IMR-90 (cell line): ENCODE measurements at regions not wholly inside any gene's neighbourhood (a gene's known extent, or its start where the extent isn't known, plus 50 kb on each side); places are given as distances from the start of the nearest gene placed in this dataset.

Source experiments
- ATAC-seq: fragments of 200-7000 bp; cut with Tn5 transposase; 2 replicates; pipeline ENCODE4 v1.9.1; 2020; ENCODE audit warnings: low read depth, mild to moderate bottlenecking, moderate library complexity
- BruUV-seq: library from RNA; stranded (reverse); fragments of 400-500 nt; replicated peaks from 2 replicates; lab custom pipeline; 2021; lab: Mats Ljungman, UMichigan
- CTCF ChIA-PET: fragments of 300-600 bp; formaldehyde crosslinking; extraction: SDS; loops from one replicate; lab custom pipeline; 2021; ENCODE audit warnings: antibody characterized with exemption; lab: Yijun Ruan, JAX
- POLR2A ChIA-PET: fragments of 300-600 bp; sonication (Branson Sonifier 250); formaldehyde crosslinking; loops from one replicate; lab custom pipeline; 2022; ENCODE audit warnings: antibody characterized with exemption; ENCODE audit not compliant: unreplicated experiment; lab: Charles Lee
- DNase-seq: peaks from one replicate; pipeline ENCODE4 v3.0.0; 2013
- H2AFZ ChIP-seq: replicated peaks from 2 replicates; pipeline ENCODE3; 2013; ENCODE audit warnings: low read length, mild to moderate bottlenecking; ENCODE audit not compliant: poor library complexity
- H2AK5ac ChIP-seq: 2 replicates; pipeline ENCODE4 v1.6.1; 2013; ENCODE audit warnings: low read depth, low read length, inconsistent platforms
- H2AK9ac ChIP-seq: replicated peaks from 2 replicates; pipeline ENCODE3; 2013; ENCODE audit warnings: mild to moderate bottlenecking, low read depth, low read length, moderate library complexity; ENCODE audit not compliant: poor library complexity
- H2BK120ac ChIP-seq: 2 replicates; pipeline ENCODE4 v1.6.1; 2013; ENCODE audit warnings: low read depth, low read length, inconsistent platforms
- H2BK15ac ChIP-seq: 3 replicates; pipeline ENCODE4 v1.6.1; 2013; ENCODE audit warnings: low read depth, low read length, inconsistent platforms
- H2BK20ac ChIP-seq: 2 replicates; pipeline ENCODE4 v1.6.1; 2013; ENCODE audit warnings: low read depth, mild to moderate bottlenecking, inconsistent platforms, low read length, moderate library complexity
- H2BK5ac ChIP-seq: 2 replicates; pipeline ENCODE4 v1.6.1; 2013; ENCODE audit warnings: mild to moderate bottlenecking, low read depth, low read length, inconsistent platforms; ENCODE audit not compliant: poor library complexity, severe bottlenecking
- H3K14ac ChIP-seq: replicated peaks from 2 replicates; pipeline ENCODE4 v1.6.1; 2013; ENCODE audit warnings: low read depth, low read length, inconsistent platforms
- H3K18ac ChIP-seq: 2 replicates; pipeline ENCODE4 v1.6.1; 2013; ENCODE audit warnings: low read depth, low read length, control low read depth
- H3K23ac ChIP-seq: 2 replicates; pipeline ENCODE4 v1.6.1; 2013; ENCODE audit warnings: low read depth, low read length, inconsistent platforms
- H3K27ac ChIP-seq: 2 replicates; pipeline ENCODE4 v1.5.1; 2013; ENCODE audit warnings: mild to moderate bottlenecking, control low read depth, low read length; ENCODE audit not compliant: insufficient read depth
- H3K27me3 ChIP-seq: 2 replicates; pipeline ENCODE4 v1.6.1; 2013; ENCODE audit warnings: low read length; ENCODE audit not compliant: control insufficient read depth, insufficient read depth
- H3K36me3 ChIP-seq: 2 replicates; pipeline ENCODE4 v1.6.1; 2013; ENCODE audit warnings: low read length, mixed read lengths; ENCODE audit not compliant: control insufficient read depth, insufficient read depth
- H3K4ac ChIP-seq: 2 replicates; pipeline ENCODE4 v1.6.1; 2013; ENCODE audit warnings: low read depth, low read length, inconsistent platforms
- H3K4me1 ChIP-seq: 2 replicates; pipeline ENCODE4 v1.6.1; 2013; ENCODE audit warnings: low read length, mixed read lengths; ENCODE audit not compliant: control insufficient read depth, insufficient read depth
- H3K4me2 ChIP-seq: 2 replicates; pipeline ENCODE4 v1.6.1; 2013; ENCODE audit warnings: low read depth, mild to moderate bottlenecking, control low read depth, low read length, moderate library complexity
- H3K4me3 ChIP-seq: 2 replicates; pipeline ENCODE4 v1.5.1; 2013; ENCODE audit warnings: low read depth, mild to moderate bottlenecking, control low read depth, low read length, moderate library complexity; ENCODE audit not compliant: insufficient read depth
- H3K56ac ChIP-seq: 2 replicates; pipeline ENCODE4 v1.6.1; 2013; ENCODE audit warnings: low read length, inconsistent platforms; ENCODE audit not compliant: insufficient read depth; ENCODE audit errors: extremely low read depth
- H3K79me1 ChIP-seq, 2 experiments: 2 replicates each; pipeline ENCODE4 v1.6.1; 2013; ENCODE audit warnings: low read length in 2 of 2, inconsistent platforms in 1 of 2, low read depth in 1 of 2
- H3K9ac ChIP-seq: 2 replicates; pipeline ENCODE4 v1.6.1; 2013; ENCODE audit warnings: low read depth, low read length, control low read depth
- H3K9me1 ChIP-seq: 2 replicates; pipeline ENCODE4 v1.6.1; 2013; ENCODE audit warnings: low read length, inconsistent platforms; ENCODE audit not compliant: insufficient read depth
- H3K9me3 ChIP-seq: 2 replicates; pipeline ENCODE4 v1.6.1; 2013; ENCODE audit warnings: low read length; ENCODE audit not compliant: control insufficient read depth, insufficient read depth
- H4K20me1 ChIP-seq: 2 replicates; pipeline ENCODE4 v1.6.1; 2013; ENCODE audit warnings: low read length, inconsistent platforms; ENCODE audit not compliant: insufficient read depth
- H4K5ac ChIP-seq: 2 replicates; pipeline ENCODE4 v1.6.1; 2013; ENCODE audit warnings: mild to moderate bottlenecking, low read depth, low read length, control low read depth
- H4K8ac ChIP-seq, 2 experiments: 2 replicates each; pipeline ENCODE4 v1.6.1; 2013; ENCODE audit warnings: low read depth in 2 of 2, low read length in 2 of 2, control low read depth in 1 of 2, inconsistent platforms in 1 of 2
- H4K91ac ChIP-seq: 2 replicates; pipeline ENCODE4 v1.6.1; 2013; ENCODE audit warnings: low read depth, low read length, inconsistent platforms; ENCODE audit not compliant: insufficient read depth
- BHLHE40 ChIP-seq: fragments of 150-350 bp; IDR thresholded peaks from 2 replicates; pipeline ENCODE4 v1.6.1; 2016; ENCODE audit warnings: mild to moderate bottlenecking, low read depth, low read length
- CEBPB ChIP-seq: IDR thresholded peaks from 2 replicates; pipeline ENCODE4 v1.6.1; 2012; ENCODE audit warnings: low read depth, low read length, improper control_type of control experiment
- CHD1 ChIP-seq: IDR thresholded peaks from 2 replicates; pipeline ENCODE4 v1.6.1; 2012; ENCODE audit warnings: low read depth, low read length, improper control_type of control experiment
- CTCF ChIP-seq: conservative IDR thresholded peaks from 2 replicates; pipeline ENCODE4 v1.5.1; 2012; ENCODE audit warnings: mild to moderate bottlenecking, low read depth, low read length, improper control_type of control experiment
- ELK1 ChIP-seq: fragments of 150-350 bp; IDR thresholded peaks from 2 replicates; pipeline ENCODE4 v1.6.1; 2016; ENCODE audit warnings: low read depth, mild to moderate bottlenecking, low read length, moderate library complexity, borderline replicate concordance
- MXI1 ChIP-seq: IDR thresholded peaks from 2 replicates; pipeline ENCODE4 v1.6.1; 2012; ENCODE audit warnings: low read depth, mild to moderate bottlenecking, low read length, moderate library complexity, borderline replicate concordance
- USF2 ChIP-seq: fragments of 150-350 bp; IDR thresholded peaks from 2 replicates; pipeline ENCODE4 v1.6.1; 2017; ENCODE audit warnings: mild to moderate bottlenecking, antibody characterized with exemption, low read length, low read depth
- WGBS, 2 experiments: methylation state at CpG; one replicate each; pipeline versions ENCODE4 v1.1.5 to v1.1.7; 2013; ENCODE audit warnings: missing lambda C conversion rate in 2 of 2; ENCODE audit not compliant: insufficient read length in 1 of 2; ENCODE audit errors: extremely low coverage in 2 of 2; 5-methylcytosine and 5-hydroxymethylcytosine counted together
- dilution Hi-C: fragments of 300-500 bp; cut with HindIII; formaldehyde crosslinking; loops from one replicate; pipeline ENCODE4 v1.14.3; 2018; ENCODE audit warnings: low sequenced_read_pairs; ENCODE audit not compliant: unreplicated experiment
- in situ Hi-C: fragments of 300-500 bp; cut with MboI; formaldehyde crosslinking; loops from 3 replicates; pipeline ENCODE4 v1.14.3; 2019; ENCODE audit warnings: low sequenced_read_pairs, inconsistent platforms, mixed read lengths
- intact Hi-C: fragments of 100-400 bp; cut with micrococcal nuclease; formaldehyde crosslinking; loops from 2 replicates; pipeline ENCODE4 v1.10.0; 2022

- H2AK5ac ChIP-seq, result no peak overlapping the region
- no peak overlapping the region for H3K27ac ChIP-seq
- ATAC-seq (no peak), DNase-seq (no peak)
- TF ChIP-seq USF2 (no peak), BHLHE40 (no peak), CHD1 (no peak), CEBPB (no peak), ELK1 (no peak), MXI1 (no peak), CTCF (no peak)
- ChIA-PET POLR2A (no interaction called here), CTCF (no interaction called here)
- H2AK9ac ChIP-seq, result no peak overlapping the region
- BruUV-seq, result no TSS peak
- in situ Hi-C loops (no loop called here), intact Hi-C loops (no loop called here), dilution Hi-C loops (no loop called here)
- no peak overlapping the region for H3K56ac ChIP-seq
- H4K8ac ChIP-seq, result no peak overlapping the region
- H3K9me3 ChIP-seq, result no peaks in the 10 kb centered on the region
- H3K18ac ChIP-seq, result no peak overlapping the region
- no peak overlapping the region for H2BK15ac ChIP-seq
- H2BK20ac ChIP-seq, result no peak overlapping the region
- no peak overlapping the region for H2AFZ ChIP-seq
- H3K14ac ChIP-seq, result no peak overlapping the region
- H3K4me3 ChIP-seq, result no peak overlapping the region
- no peak overlapping the region for H4K91ac ChIP-seq
- 69% methylated on average over 2 of the region's 4 CpGs; no CpG with 5 or more reads in 1 of the 2 experiments for WGBS, 2 experiments
- no peak overlapping the region for H3K4ac ChIP-seq
- no peak overlapping the region for H3K9ac ChIP-seq
- H3K9me1 ChIP-seq, result no peaks in the 10 kb centered on the region
- no peak overlapping the region for H3K23ac ChIP-seq
- H3K79me1 ChIP-seq, result no peaks in the 10 kb centered on the region
- H3K27me3 ChIP-seq, result no peaks in the 10 kb centered on the region; the same call in 1 of the 2 replicates
- H3K4me1 ChIP-seq, result no peaks in the 10 kb centered on the region
- H2BK5ac ChIP-seq, result no peak overlapping the region
- no peaks in the 10 kb centered on the region for H4K20me1 ChIP-seq
- no peak overlapping the region for H4K5ac ChIP-seq
- no peak overlapping the region for H2BK120ac ChIP-seq
- no peak overlapping the region for H3K4me2 ChIP-seq
- no peaks in the 10 kb centered on the region for H3K36me3 ChIP-seq
Observed at GRCh38 chr12:67758521-67758920, 110.0 kb downstream of the DYRK2 start.
